ENCODE measurements at regions not wholly inside any gene's neighbourhood (a gene's known extent, or its start where the extent isn't known, plus 50 kb on each side); places are given as distances from the start of the nearest gene placed in this dataset.
"Not testable (repeated sequence)": the region's sequence is repeated elsewhere in the genome, so short reads cannot be mapped to it uniquely, and the experiment has no call there.

DNA sequence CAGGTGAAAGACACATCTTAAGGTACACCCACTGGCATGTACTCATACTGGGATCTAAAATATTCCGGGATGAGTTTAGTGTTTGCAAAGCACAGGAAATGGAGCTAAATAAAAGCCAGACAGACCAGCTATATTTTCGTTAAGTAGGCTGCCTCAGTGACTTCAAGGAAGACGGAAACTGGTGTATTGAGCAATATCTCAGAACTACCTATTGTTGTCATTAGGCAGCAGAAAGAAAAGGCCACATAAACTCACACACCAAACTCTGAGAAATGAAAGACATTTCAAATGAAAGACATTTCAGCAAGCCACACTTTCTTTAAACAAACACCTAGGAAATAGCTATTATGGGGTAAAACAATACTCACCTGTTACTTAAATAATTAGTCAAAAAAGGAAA lies 761.7 kb upstream of the SEMA6D start:
- Histone ChIP-seq H3K36me3 (ENCODE audit: control insufficient read depth in 2 of 3, insufficient read depth in 3 of 3, low read length in 3 of 3) (no peaks in the 10 kb centered on the region), H3K27me3 (ENCODE audit: control insufficient read depth in 2 of 2, insufficient read depth in 2 of 2, low read length in 2 of 2) (no peaks in the 10 kb centered on the region), H3K4me3 (ENCODE audit: low read length) (no peak overlapping the region), H3K27ac (ENCODE audit: low read depth, low read length) (no peak overlapping the region), H3K4me1 (ENCODE audit: control insufficient read depth in 2 of 2, insufficient read depth in 2 of 2, low read length in 2 of 2) (no peaks in the 10 kb centered on the region), H3K9me3 (ENCODE audit: control insufficient read depth in 2 of 3, low read length in 3 of 3) (no peaks in the 10 kb centered on the region)
- H3K9me3 Mint-ChIP-seq = peaks cover 0 to 25% (median 3%) of the 10 kb centered on the region in 11 donors
- H3K36me3 Mint-ChIP-seq = no peaks in the 10 kb centered on the region
- no peak overlapping the region for H3K27ac Mint-ChIP-seq
- ATAC-seq (no peak), DNase-seq (no peak)
- no peaks in the 10 kb centered on the region for H3K4me1 Mint-ChIP-seq
- H3K27me3 Mint-ChIP-seq = no peaks in the 10 kb centered on the region
- no peak overlapping the region for H3K4me3 Mint-ChIP-seq
- intact Hi-C loops (cut with micrococcal nuclease) = no loop called here
- ChIA-PET CTCF (no interaction called here), POLR2A (no interaction called here)

GRCh38 chr15:46956456-46956855 lies 760.8 kb upstream of the SEMA6D start:
- DNase-seq (no peak), ATAC-seq (no peak)
- no peak overlapping the region for H3K4me3 ChIP-seq (ENCODE audit: low read length)
- no peaks in the 10 kb centered on the region for H3K9me3 ChIP-seq (ENCODE audit: control insufficient read depth in 2 of 3, low read length in 3 of 3)
- intact Hi-C loops (cut with micrococcal nuclease) = no loop called here
- H3K27me3 Mint-ChIP-seq = no peaks in the 10 kb centered on the region
- no peaks in the 10 kb centered on the region for H3K4me1 Mint-ChIP-seq
- H3K9me3 Mint-ChIP-seq = peaks cover 0 to 22% (median 3%) of the 10 kb centered on the region in 11 donors
- no peak overlapping the region for H3K27ac Mint-ChIP-seq
- H3K4me3 Mint-ChIP-seq = no peak overlapping the region
- ChIA-PET CTCF (no interaction called here), POLR2A (no interaction called here)
- H3K36me3 Mint-ChIP-seq = no peaks in the 10 kb centered on the region
- H3K27me3 ChIP-seq (ENCODE audit: control insufficient read depth in 2 of 2, insufficient read depth in 2 of 2, low read length in 2 of 2) = no peaks in the 10 kb centered on the region
- H3K36me3 ChIP-seq (ENCODE audit: control insufficient read depth in 2 of 3, insufficient read depth in 3 of 3, low read length in 3 of 3) = no peaks in the 10 kb centered on the region
- no peaks in the 10 kb centered on the region for H3K4me1 ChIP-seq (ENCODE audit: control insufficient read depth in 2 of 2, insufficient read depth in 2 of 2, low read length in 2 of 2)
- H3K27ac ChIP-seq (ENCODE audit: low read depth, low read length) = no peak overlapping the region

GRCh38 chr15:46956881-46957280 lies 760.4 kb upstream of the SEMA6D start:
- DNase-seq (no peak), ATAC-seq (no peak)
- H3K4me1 Mint-ChIP-seq = no peaks in the 10 kb centered on the region
- Histone ChIP-seq H3K27me3 (ENCODE audit: control insufficient read depth in 2 of 2, insufficient read depth in 2 of 2, low read length in 2 of 2) (no peaks in the 10 kb centered on the region), H3K4me3 (ENCODE audit: low read length) (no peak overlapping the region), H3K27ac (ENCODE audit: low read depth, low read length) (no peak overlapping the region), H3K36me3 (ENCODE audit: control insufficient read depth in 2 of 3, insufficient read depth in 3 of 3, low read length in 3 of 3) (no peaks in the 10 kb centered on the region), H3K9me3 (ENCODE audit: control insufficient read depth in 2 of 3, low read length in 3 of 3) (no peaks in the 10 kb centered on the region), H3K4me1 (ENCODE audit: control insufficient read depth in 2 of 2, insufficient read depth in 2 of 2, low read length in 2 of 2) (no peaks in the 10 kb centered on the region)
- POLR2A ChIA-PET = no interaction called here
- intact Hi-C loops (cut with micrococcal nuclease) = no loop called here
- no peak overlapping the region for H3K27ac Mint-ChIP-seq
- H3K4me3 Mint-ChIP-seq = no peak overlapping the region
- CTCF ChIA-PET = no interaction called here
- peaks cover 0 to 19% (median 4%) of the 10 kb centered on the region in 11 donors for H3K9me3 Mint-ChIP-seq
- no peaks in the 10 kb centered on the region for H3K36me3 Mint-ChIP-seq
- no peaks in the 10 kb centered on the region for H3K27me3 Mint-ChIP-seq

DNA sequence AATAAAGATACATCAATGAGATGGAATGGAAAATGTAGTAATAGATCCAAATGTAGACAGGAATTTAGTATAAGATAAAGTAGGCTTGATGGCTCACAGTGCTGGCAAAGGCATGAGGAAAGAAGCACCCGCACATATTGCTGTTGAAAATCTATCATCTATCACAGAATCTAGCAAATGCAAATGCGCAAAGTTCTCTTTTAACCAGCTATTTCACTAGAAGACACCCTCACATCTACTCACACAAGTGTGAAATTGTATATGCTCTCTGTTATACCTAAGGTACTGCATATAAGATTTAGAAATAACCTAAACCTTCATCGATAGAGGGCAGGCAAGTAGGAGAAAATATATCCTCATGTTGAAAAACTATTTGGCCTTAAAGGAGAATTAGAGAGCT lies 756.7 kb upstream of the SEMA6D start:
- Histone ChIP-seq H3K36me3 (ENCODE audit: control insufficient read depth in 2 of 3, insufficient read depth in 3 of 3, low read length in 3 of 3) (no peaks in the 10 kb centered on the region), H3K4me3 (ENCODE audit: low read length) (no peak overlapping the region), H3K9me3 (ENCODE audit: control insufficient read depth in 2 of 3, low read length in 3 of 3) (no peaks in the 10 kb centered on the region), H3K4me1 (ENCODE audit: control insufficient read depth in 2 of 2, insufficient read depth in 2 of 2, low read length in 2 of 2) (no peaks in the 10 kb centered on the region), H3K27me3 (ENCODE audit: control insufficient read depth in 2 of 2, insufficient read depth in 2 of 2, low read length in 2 of 2) (no peaks in the 10 kb centered on the region), H3K27ac (ENCODE audit: low read depth, low read length) (no peak overlapping the region)
- Mint-ChIP-seq H3K27ac (no peak overlapping the region), H3K4me3 (no peak overlapping the region), H3K27me3 (no peaks in the 10 kb centered on the region), H3K4me1 (no peaks in the 10 kb centered on the region), H3K36me3 (no peaks in the 10 kb centered on the region), H3K9me3 (peaks cover 0 to 18% (median 5%) of the 10 kb centered on the region in 11 donors)
- ChIA-PET POLR2A (no interaction called here), CTCF (no interaction called here)
- DNase-seq (no peak), ATAC-seq (no peak)
- intact Hi-C loops (cut with micrococcal nuclease) = no loop called here

DNA sequence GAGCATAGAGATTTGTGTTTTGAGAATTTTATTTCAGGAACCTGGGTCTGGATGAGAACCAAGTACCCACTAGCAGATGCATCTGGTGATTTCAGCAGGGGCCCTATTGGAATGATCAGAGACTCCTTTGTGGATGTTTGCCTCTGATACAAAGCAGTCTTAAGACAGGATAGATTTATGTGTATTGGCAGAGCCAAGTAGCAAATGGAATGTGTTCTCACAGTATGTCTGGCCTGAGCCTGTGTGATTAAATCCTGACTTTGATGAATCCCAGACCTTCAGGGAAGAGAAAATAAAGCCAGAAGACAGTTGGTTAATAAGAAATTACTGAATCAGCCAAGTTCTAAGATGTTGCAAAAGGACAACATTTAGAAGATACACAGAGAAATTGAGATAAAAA lies 755.5 kb upstream of the SEMA6D start:
- no peak for DNase-seq
- no peak overlapping the region for H3K27ac ChIP-seq (ENCODE audit: low read depth, low read length)
- H3K27ac Mint-ChIP-seq = no peak overlapping the region
- ChIA-PET POLR2A (no interaction called here), CTCF (no interaction called here)
- intact Hi-C loops (cut with micrococcal nuclease) = no loop called here
- no peaks in the 10 kb centered on the region for H3K4me1 Mint-ChIP-seq
- H3K27me3 ChIP-seq (ENCODE audit: control insufficient read depth in 2 of 2, insufficient read depth in 2 of 2, low read length in 2 of 2) = no peaks in the 10 kb centered on the region
- H3K4me3 Mint-ChIP-seq = no peak overlapping the region
- no peak overlapping the region for H3K4me3 ChIP-seq (ENCODE audit: low read length)
- peaks cover 0 to 3% (median 0%) of the 10 kb centered on the region in 5 donors for H3K27me3 Mint-ChIP-seq
- no peaks in the 10 kb centered on the region for H3K9me3 ChIP-seq (ENCODE audit: control insufficient read depth in 2 of 3, low read length in 3 of 3)
- H3K36me3 ChIP-seq (ENCODE audit: control insufficient read depth in 2 of 3, insufficient read depth in 3 of 3, low read length in 3 of 3) = no peaks in the 10 kb centered on the region
- H3K36me3 Mint-ChIP-seq = no peaks in the 10 kb centered on the region
- ATAC-seq = no peak
- peaks cover 0 to 22% (median 7%) of the 10 kb centered on the region in 11 donors for H3K9me3 Mint-ChIP-seq
- no peaks in the 10 kb centered on the region for H3K4me1 ChIP-seq (ENCODE audit: control insufficient read depth in 2 of 2, insufficient read depth in 2 of 2, low read length in 2 of 2)

- H3K27me3 Mint-ChIP-seq; H3K27me3 ChIP-seq (ENCODE audit: control insufficient read depth in 2 of 2, insufficient read depth in 2 of 2, low read length in 2 of 2); CTCF ChIA-PET; DNase-seq; H3K4me1 ChIP-seq (ENCODE audit: control insufficient read depth in 2 of 2, insufficient read depth in 2 of 2, low read length in 2 of 2); intact Hi-C loops (cut with micrococcal nuclease); H3K27ac ChIP-seq (ENCODE audit: low read depth, low read length); H3K9me3 ChIP-seq (ENCODE audit: control insufficient read depth in 2 of 3, low read length in 3 of 3); H3K36me3 ChIP-seq (ENCODE audit: control insufficient read depth in 2 of 3, insufficient read depth in 3 of 3, low read length in 3 of 3); H3K4me3 Mint-ChIP-seq; H3K27ac Mint-ChIP-seq; POLR2A ChIA-PET; H3K4me3 ChIP-seq (ENCODE audit: low read length); H3K36me3 Mint-ChIP-seq; ATAC-seq; H3K4me1 Mint-ChIP-seq: not testable (repeated sequence)
- peaks cover 9 to 39% (median 21%) of the 10 kb centered on the region in 11 donors for H3K9me3 Mint-ChIP-seq
Observed at GRCh38 chr15:46988055-46988454, 729.2 kb upstream of the SEMA6D start.

DNA sequence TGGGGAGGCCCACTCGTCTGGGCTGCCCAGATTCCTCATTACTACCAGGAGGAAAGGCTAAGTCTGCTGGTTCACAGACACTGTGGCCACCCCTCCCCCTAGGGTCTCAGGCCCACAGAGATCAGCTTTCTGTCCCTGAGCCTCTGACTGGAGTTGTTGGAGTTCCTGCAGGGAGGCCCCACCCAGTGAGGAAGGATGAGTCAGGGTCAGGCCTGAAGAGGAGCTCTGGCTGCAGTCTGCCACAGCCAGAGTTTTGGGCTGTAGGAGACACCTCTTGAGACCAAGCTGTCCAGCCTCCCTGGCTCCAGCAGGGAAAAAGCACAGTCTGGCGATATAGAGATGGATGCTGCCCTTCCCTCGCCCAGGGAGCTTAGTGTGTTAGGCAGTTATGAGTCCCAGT lies 720.9 kb upstream of the SEMA6D start:
- POLR2A ChIA-PET = no interaction called here
- DNase-seq = no peak
- Mint-ChIP-seq H3K9me3 (peaks cover 5 to 46% (median 27%) of the 10 kb centered on the region in 11 donors), H3K36me3 (no peaks in the 10 kb centered on the region), H3K27me3 (no peaks in the 10 kb centered on the region), H3K4me1 (no peaks in the 10 kb centered on the region), H3K27ac (no peak overlapping the region), H3K4me3 (no peak overlapping the region)
- no peaks in the 10 kb centered on the region for H3K9me3 ChIP-seq (ENCODE audit: control insufficient read depth in 2 of 3, low read length in 3 of 3)
- intact Hi-C loops (cut with micrococcal nuclease) = no loop called here
- H3K36me3 ChIP-seq (ENCODE audit: control insufficient read depth in 2 of 3, insufficient read depth in 3 of 3, low read length in 3 of 3) = no peaks in the 10 kb centered on the region
- CTCF ChIA-PET = no interaction called here
- H3K4me1 ChIP-seq (ENCODE audit: control insufficient read depth in 2 of 2, insufficient read depth in 2 of 2, low read length in 2 of 2) = no peaks in the 10 kb centered on the region
- H3K27ac ChIP-seq (ENCODE audit: low read depth, low read length) = no peak overlapping the region
- no peak overlapping the region for H3K4me3 ChIP-seq (ENCODE audit: low read length)
- no peak for ATAC-seq
- H3K27me3 ChIP-seq (ENCODE audit: control insufficient read depth in 2 of 2, insufficient read depth in 2 of 2, low read length in 2 of 2) = no peaks in the 10 kb centered on the region

All from naive thymus-derived CD4-positive, alpha-beta T cell (primary cell).